MM.1S (cell line): ENCODE measurements at regions not wholly inside any gene's neighbourhood (a gene's known extent, or its start where the extent isn't known, plus 50 kb on each side); places are given as distances from the start of the nearest gene placed in this dataset.

ENCODE experiments used
- DNase-seq: peaks from one replicate; pipeline ENCODE4 v3.0.0-alpha.2; 2015
- H2AFZ ChIP-seq: fragments of 300-600 bp; sonication (generic); 2 replicates; pipeline ENCODE4 v1.6.0; 2016; ENCODE audit warnings: antibody characterized with exemption, low read length
- H3F3A ChIP-seq: fragments of 300-600 bp; sonication (generic); 2 replicates; pipeline ENCODE4 v1.6.1; 2016; ENCODE audit warnings: mild to moderate bottlenecking, antibody characterized with exemption, low read length, moderate library complexity, mixed read lengths; ENCODE audit not compliant: insufficient read depth
- H3K27ac ChIP-seq: fragments of 300-600 bp; sonication (generic); 2 replicates; pipeline ENCODE4 v1.5.1; 2016; ENCODE audit warnings: mild to moderate bottlenecking, low read length
- H3K27me3 ChIP-seq: fragments of 300-600 bp; sonication (generic); replicated peaks from 2 replicates; pipeline ENCODE4 v1.6.0; 2016; ENCODE audit warnings: low read length; ENCODE audit not compliant: insufficient read depth
- H3K36me3 ChIP-seq: fragments of 300-600 bp; sonication (generic); replicated peaks from 2 replicates; pipeline ENCODE4 v1.6.1; 2016; ENCODE audit warnings: mild to moderate bottlenecking, low read length, mixed read lengths; ENCODE audit not compliant: insufficient read depth
- H3K4me1 ChIP-seq: fragments of 300-600 bp; sonication (generic); 2 replicates; pipeline ENCODE4 v1.6.1; 2016; ENCODE audit warnings: low read length, mixed read lengths
- H3K4me2 ChIP-seq: fragments of 300-600 bp; sonication (generic); 2 replicates; pipeline ENCODE4 v1.6.0; 2016; ENCODE audit warnings: low read depth, low read length
- H3K4me3 ChIP-seq: fragments of 300-600 bp; sonication (generic); 2 replicates; pipeline ENCODE4 v1.5.1; 2016; ENCODE audit warnings: low read length, mixed read lengths
- H3K79me2 ChIP-seq: fragments of 300-600 bp; sonication (generic); 2 replicates; pipeline ENCODE4 v1.6.1; 2016; ENCODE audit warnings: mixed run types, low read length, mixed read lengths
- H3K9ac ChIP-seq: fragments of 300-600 bp; sonication (generic); 2 replicates; pipeline ENCODE4 v1.6.1; 2016; ENCODE audit warnings: low read length, mixed read lengths
- H3K9me2 ChIP-seq: fragments of 300-600 bp; sonication (generic); replicated peaks from 2 replicates; pipeline ENCODE4 v1.6.1; 2016; ENCODE audit warnings: mild to moderate bottlenecking, low read length, mixed read lengths; ENCODE audit not compliant: insufficient read depth
- H3K9me3 ChIP-seq: fragments of 300-600 bp; sonication (generic); replicated peaks from 2 replicates; pipeline ENCODE4 v1.6.1; 2016; ENCODE audit warnings: mild to moderate bottlenecking, low read length, mixed read lengths; ENCODE audit not compliant: insufficient read depth
- H4K20me1 ChIP-seq: fragments of 300-600 bp; sonication (generic); 2 replicates; pipeline ENCODE4 v1.6.1; 2016; ENCODE audit warnings: mild to moderate bottlenecking, low read length, moderate library complexity, mixed read lengths; ENCODE audit not compliant: insufficient read depth
- EZH2 ChIP-seq: fragments of 300-600 bp; sonication (generic); optimal IDR thresholded peaks from 2 replicates; pipeline ENCODE3; 2017; ENCODE audit warnings: low read depth, mild to moderate bottlenecking, antibody characterized with exemption, low read length, mixed read lengths
- EZH2phosphoT487 ChIP-seq: fragments of 300-600 bp; sonication (generic); IDR thresholded peaks from 2 replicates; pipeline ENCODE4 v1.6.1; 2018; ENCODE audit warnings: antibody characterized with exemption, low read length
- TF ChIP-seq, protein P1 (sequence below): fragments of 300-600 bp; sonication (generic); IDR thresholded peaks from 2 replicates; pipeline ENCODE4 v1.5.1; 2016; ENCODE audit warnings: antibody characterized with exemption, low read length, mixed read lengths

DNA sequence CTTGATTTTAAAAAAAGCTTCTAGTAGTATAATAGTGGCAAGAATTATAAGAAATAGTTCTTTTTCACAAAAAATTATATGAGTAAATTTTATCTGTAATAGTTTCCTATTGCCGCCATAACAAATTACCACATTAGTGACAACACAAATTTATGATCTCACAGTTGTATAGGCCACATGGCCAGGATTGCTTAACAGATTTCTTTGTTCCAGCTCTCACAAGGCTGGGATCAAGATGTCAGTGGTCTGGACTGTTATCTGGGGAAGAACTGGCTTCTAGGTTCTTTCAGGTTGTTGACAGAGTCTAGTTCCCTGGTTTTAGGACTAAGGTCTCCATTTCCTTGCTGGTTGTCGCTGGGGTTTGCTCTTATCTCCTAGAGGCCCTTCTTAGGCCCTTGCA is 236.4 kb downstream of the USP25 start:
- no peaks in the 10 kb centered on the region for H3F3A ChIP-seq
- no peaks in the 10 kb centered on the region for H3K9me3 ChIP-seq
- no peak overlapping the region for H3K9ac ChIP-seq
- no peaks in the 10 kb centered on the region for H4K20me1 ChIP-seq
- H3K4me3 ChIP-seq: no peak overlapping the region
- H3K79me2 ChIP-seq: no peaks in the 10 kb centered on the region
- no peaks in the 10 kb centered on the region for H3K27me3 ChIP-seq
- H2AFZ ChIP-seq: no peak overlapping the region
- TF ChIP-seq, protein P1, sequence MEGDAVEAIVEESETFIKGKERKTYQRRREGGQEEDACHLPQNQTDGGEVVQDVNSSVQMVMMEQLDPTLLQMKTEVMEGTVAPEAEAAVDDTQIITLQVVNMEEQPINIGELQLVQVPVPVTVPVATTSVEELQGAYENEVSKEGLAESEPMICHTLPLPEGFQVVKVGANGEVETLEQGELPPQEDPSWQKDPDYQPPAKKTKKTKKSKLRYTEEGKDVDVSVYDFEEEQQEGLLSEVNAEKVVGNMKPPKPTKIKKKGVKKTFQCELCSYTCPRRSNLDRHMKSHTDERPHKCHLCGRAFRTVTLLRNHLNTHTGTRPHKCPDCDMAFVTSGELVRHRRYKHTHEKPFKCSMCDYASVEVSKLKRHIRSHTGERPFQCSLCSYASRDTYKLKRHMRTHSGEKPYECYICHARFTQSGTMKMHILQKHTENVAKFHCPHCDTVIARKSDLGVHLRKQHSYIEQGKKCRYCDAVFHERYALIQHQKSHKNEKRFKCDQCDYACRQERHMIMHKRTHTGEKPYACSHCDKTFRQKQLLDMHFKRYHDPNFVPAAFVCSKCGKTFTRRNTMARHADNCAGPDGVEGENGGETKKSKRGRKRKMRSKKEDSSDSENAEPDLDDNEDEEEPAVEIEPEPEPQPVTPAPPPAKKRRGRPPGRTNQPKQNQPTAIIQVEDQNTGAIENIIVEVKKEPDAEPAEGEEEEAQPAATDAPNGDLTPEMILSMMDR: no peak
- no peak for TF ChIP-seq EZH2
- no peak for TF ChIP-seq EZH2phosphoT487
- no peak overlapping the region for H3K27ac ChIP-seq
- H3K4me2 ChIP-seq: no peak overlapping the region
- no peaks in the 10 kb centered on the region for H3K36me3 ChIP-seq
- no peaks in the 10 kb centered on the region for H3K9me2 ChIP-seq
- DNase-seq: no peak
- no peaks in the 10 kb centered on the region for H3K4me1 ChIP-seq

DNA sequence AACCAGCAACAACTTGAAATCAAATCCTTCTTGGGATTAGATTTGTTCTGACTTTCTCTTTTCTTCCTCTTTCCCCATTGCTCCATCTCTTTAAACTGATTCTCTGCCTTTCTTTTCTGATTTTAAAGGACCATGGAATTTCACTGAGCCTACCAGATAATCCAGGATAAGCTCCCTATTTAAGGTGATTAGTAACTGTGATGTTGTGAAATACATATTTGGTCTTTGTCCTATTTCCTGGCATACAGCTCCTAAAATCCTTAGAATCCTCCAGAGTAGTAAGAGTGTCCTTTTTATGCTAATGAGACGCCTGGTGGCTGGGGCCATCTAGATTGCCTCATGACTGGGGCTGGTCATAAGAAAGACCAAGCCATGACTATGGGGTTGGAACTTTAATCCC is 236.9 kb downstream of the USP25 start:
- H3K4me2 ChIP-seq: no peak overlapping the region

DNA sequence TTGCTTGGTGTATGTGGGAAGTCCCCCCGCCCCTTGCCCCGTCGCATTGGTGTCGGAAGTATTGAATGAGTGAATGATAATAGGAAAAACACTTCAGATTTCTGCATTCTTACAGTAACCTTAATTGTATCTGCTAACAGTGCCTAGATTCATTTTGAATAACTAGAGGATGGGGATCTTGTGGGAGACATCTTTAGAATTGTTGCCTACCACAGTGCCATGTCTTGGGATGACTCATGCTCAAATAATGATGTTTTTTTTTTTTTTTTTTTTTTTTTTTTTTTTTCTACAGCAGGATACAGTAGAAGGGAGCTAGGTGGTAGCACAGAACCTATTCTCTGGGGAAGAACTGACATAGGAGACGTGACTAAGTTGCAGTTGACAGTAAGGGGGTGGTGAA is 237.9 kb downstream of the USP25 start:
- Histone ChIP-seq H3F3A (no peaks in the 10 kb centered on the region), H3K9me2 (no peaks in the 10 kb centered on the region), H4K20me1 (no peaks in the 10 kb centered on the region), H3K9ac (no peak overlapping the region), H3K36me3 (no peaks in the 10 kb centered on the region), H2AFZ (no peak overlapping the region), H3K9me3 (no peaks in the 10 kb centered on the region), H3K4me3 (no peak overlapping the region), H3K27ac (no peak overlapping the region), H3K4me2 (no peak overlapping the region), H3K79me2 (no peaks in the 10 kb centered on the region), H3K27me3 (no peaks in the 10 kb centered on the region), H3K4me1 (no peaks in the 10 kb centered on the region)
- no peak for DNase-seq
- TF ChIP-seq EZH2: no peak
- TF ChIP-seq, protein P1: no peak
- no peak for TF ChIP-seq EZH2phosphoT487

More for the DNA sequence above, 236.9 kb downstream of the USP25 start:
- no peaks in the 10 kb centered on the region for H3K4me1 ChIP-seq
- DNase-seq: no peak
- no peaks in the 10 kb centered on the region for H4K20me1 ChIP-seq
- no peaks in the 10 kb centered on the region for H3K79me2 ChIP-seq
- H3K27ac ChIP-seq: no peak overlapping the region
- TF ChIP-seq, protein P1: no peak
- TF ChIP-seq EZH2phosphoT487 (no peak), EZH2 (no peak)
- H3K9ac ChIP-seq: no peak overlapping the region
- H3F3A ChIP-seq: no peaks in the 10 kb centered on the region
- no peaks in the 10 kb centered on the region for H3K27me3 ChIP-seq
- H3K4me3 ChIP-seq: no peak overlapping the region
- no peaks in the 10 kb centered on the region for H3K9me2 ChIP-seq
- no peak overlapping the region for H2AFZ ChIP-seq
- H3K9me3 ChIP-seq: no peaks in the 10 kb centered on the region
- no peaks in the 10 kb centered on the region for H3K36me3 ChIP-seq
